SK-N-SH (cell line): ENCODE measurements at regions not wholly inside any gene's neighbourhood (a gene's known extent, or its start where the extent isn't known, plus 50 kb on each side); places are given as distances from the start of the nearest gene placed in this dataset.

Source experiments
- CTCF ChIA-PET: fragments of 300-600, 350-600 bp; formaldehyde crosslinking; extraction: SDS; loops from one replicate; lab custom pipeline; 2021; lab: Yijun Ruan, JAX
- POLR2A ChIA-PET: fragments of 350-600 bp; sonication (Branson Sonifier 250); formaldehyde crosslinking; extraction: SDS; loops from one replicate; lab custom pipeline; 2020; ENCODE audit warnings: antibody characterized with exemption, inconsistent platforms; lab: Yijun Ruan, JAX
- DNase-seq: peaks from one replicate; pipeline ENCODE4 v3.0.0; 2012
- H2AFZ ChIP-seq: fragments of 200-600 bp; sonication (generic); 2 replicates; pipeline ENCODE4 v1.8.1; 2016; ENCODE audit warnings: antibody characterized with exemption, mild to moderate bottlenecking, low read depth
- H3F3A ChIP-seq: fragments of 200-600 bp; sonication (generic); replicated peaks from 2 replicates; pipeline ENCODE3; 2016; ENCODE audit warnings: antibody characterized with exemption, mild to moderate bottlenecking; ENCODE audit not compliant: insufficient read depth
- H3K27ac ChIP-seq, 2 experiments: fragments of 200-500 bp in 1 of 2; fragments of 200-600 bp in 1 of 2; sonication (Bioruptor generic) in 1 of 2; sonication (generic), shearing (Covaris generic) in 1 of 2; 2 replicates each; pipeline versions ENCODE4 v1.5.1 to v1.6.1; 2014 to 2016; ENCODE audit warnings: low read depth in 2 of 2, inconsistent platforms in 1 of 2, low read length in 1 of 2, mild to moderate bottlenecking in 1 of 2, mixed read lengths in 1 of 2
- H3K27me3 ChIP-seq: fragments of 200-600 bp; sonication (generic), shearing (Covaris generic); 2 replicates; pipeline ENCODE4 v1.6.1; 2016; ENCODE audit warnings: mixed run types; ENCODE audit not compliant: insufficient read depth
- H3K36me3 ChIP-seq, 2 experiments: fragments of 200-500 bp in 1 of 2; fragments of 200-600 bp in 1 of 2; sonication (Bioruptor generic) in 1 of 2; sonication (generic) in 1 of 2; replicated peaks in 1 of 2; 2 replicates each; pipeline versions ENCODE3 to v1.5.1; 2014 to 2016; ENCODE audit warnings: low read length in 1 of 2, mild to moderate bottlenecking in 1 of 2; ENCODE audit not compliant: insufficient read depth in 2 of 2, control insufficient read depth in 1 of 2
- H3K4me1 ChIP-seq, 2 experiments: fragments of 200-500 bp in 1 of 2; fragments of 200-600 bp in 1 of 2; sonication (Bioruptor generic) in 1 of 2; sonication (generic), shearing (Covaris generic) in 1 of 2; 2 replicates each; pipeline versions ENCODE4 v1.5.1 to v1.6.1; 2014 to 2016; ENCODE audit warnings: low read depth in 1 of 2, low read length in 1 of 2, mixed run types in 1 of 2; ENCODE audit not compliant: insufficient read depth in 2 of 2, control insufficient read depth in 1 of 2
- H3K4me2 ChIP-seq: fragments of 200-600 bp; sonication (generic), shearing (Covaris generic); 2 replicates; pipeline ENCODE4 v1.6.1; 2017; ENCODE audit warnings: mixed run types
- H3K4me3 ChIP-seq, 2 experiments: fragments of 200-500 bp in 1 of 2; fragments of 200-600 bp in 1 of 2; sonication (Bioruptor generic) in 1 of 2; sonication (generic), shearing (Covaris generic) in 1 of 2; 2 replicates each; pipeline versions ENCODE4 v1.5.1 to v1.8.1; 2014 to 2016; ENCODE audit warnings: low read depth in 2 of 2, inconsistent platforms in 1 of 2, low read length in 1 of 2, mild to moderate bottlenecking in 1 of 2, mixed read lengths in 1 of 2, moderate library complexity in 1 of 2
- H3K79me2 ChIP-seq: fragments of 200-600 bp; sonication (generic); 2 replicates; pipeline ENCODE4 v1.8.1; 2017; ENCODE audit warnings: mild to moderate bottlenecking; ENCODE audit not compliant: insufficient read depth
- H3K9ac ChIP-seq: fragments of 200-600 bp; sonication (generic); 2 replicates; pipeline ENCODE4 v1.6.1; 2017; ENCODE audit warnings: mixed run types
- H3K9me2 ChIP-seq: fragments of 200-600 bp; sonication (generic); 2 replicates; pipeline ENCODE4 v1.6.1; 2017; ENCODE audit warnings: mixed run types
- H3K9me3 ChIP-seq: fragments of 200-600 bp; sonication (generic); 2 replicates; pipeline ENCODE4 v1.6.1; 2017; ENCODE audit warnings: mixed run types, mild to moderate bottlenecking, moderate library complexity
- H4K20me1 ChIP-seq: fragments of 200-600 bp; sonication (generic); 2 replicates; pipeline ENCODE4 v1.6.1; 2017; ENCODE audit warnings: mild to moderate bottlenecking, mixed run types; ENCODE audit not compliant: insufficient read depth
- EP300 ChIP-seq, 2 experiments: IDR thresholded peaks; 2 replicates each; pipeline versions ENCODE4 v1.4.0 to v1.6.1; 2012; ENCODE audit warnings: borderline replicate concordance in 1 of 2, low read depth in 1 of 2, low read length in 1 of 2
- EZH2phosphoT487 ChIP-seq: fragments of 200-600 bp; sonication (generic); IDR thresholded peaks from 2 replicates; pipeline ENCODE4 v1.6.1; 2017; ENCODE audit warnings: low read depth, mixed run types, mild to moderate bottlenecking, antibody characterized with exemption, moderate library complexity, borderline replicate concordance
- IRF3 ChIP-seq: fragments of 150-350 bp; IDR thresholded peaks from 2 replicates; pipeline ENCODE4 v1.6.1; 2016; ENCODE audit warnings: mild to moderate bottlenecking, low read depth, low read length
- MEF2A ChIP-seq: IDR thresholded peaks from 2 replicates; pipeline ENCODE4 v1.4.0; 2012; ENCODE audit warnings: low read depth, borderline replicate concordance
- MXI1 ChIP-seq: IDR thresholded peaks from 2 replicates; pipeline ENCODE4 v1.6.1; 2012; ENCODE audit warnings: mild to moderate bottlenecking, low read depth, low read length, improper control_type of control experiment
- NFIC ChIP-seq: IDR thresholded peaks from 2 replicates; pipeline ENCODE4 v1.4.0; 2012; ENCODE audit warnings: borderline replicate concordance
- PBX3 ChIP-seq: IDR thresholded peaks from 2 replicates; pipeline ENCODE4; 2012
- POLR2AphosphoS5 ChIP-seq: IDR thresholded peaks from 2 replicates; pipeline ENCODE4 v1.6.1; 2012; ENCODE audit warnings: low read depth, low read length
- RCOR1 ChIP-seq: fragments of 150-350 bp; IDR thresholded peaks from 2 replicates; pipeline ENCODE4 v1.6.1; 2017; ENCODE audit warnings: antibody characterized with exemption, low read length
- REST ChIP-seq: IDR thresholded peaks from 2 replicates; pipeline ENCODE4 v1.6.1; 2012; ENCODE audit warnings: mild to moderate bottlenecking, low read depth, low read length, moderate library complexity
- RXRA ChIP-seq: IDR thresholded peaks from 2 replicates; pipeline ENCODE4 v1.4.0; 2012; ENCODE audit warnings: low read depth, mild to moderate bottlenecking, borderline replicate concordance
- SMC3 ChIP-seq: IDR thresholded peaks from 2 replicates; pipeline ENCODE4 v1.6.1; 2012; ENCODE audit warnings: low read depth, low read length, improper control_type of control experiment
- TCF12 ChIP-seq: IDR thresholded peaks from 2 replicates; pipeline ENCODE4 v1.4.0; 2012
- ZBTB33 ChIP-seq: IDR thresholded peaks from 2 replicates; pipeline ENCODE4 v1.4.0; 2012; ENCODE audit warnings: low read depth, borderline replicate concordance
- WGBS: methylation state at CpG from one replicate; pipeline ENCODE4 v1.1.6; 2017; ENCODE audit warnings: low lambda C conversion rate; 5-methylcytosine and 5-hydroxymethylcytosine counted together

- H3K27ac ChIP-seq = no peak overlapping the region
- H3K9me3 ChIP-seq = no peaks in the 10 kb centered on the region
- no peak overlapping the region for H2AFZ ChIP-seq
- POLR2A ChIA-PET = no interaction called here
- H3K9me2 ChIP-seq = no peaks in the 10 kb centered on the region
- CTCF ChIA-PET = no interaction called here
- 37% methylated on average over 12 of the region's 13 CpGs for WGBS
- peaks cover 7% of the 10 kb centered on the region; the same call in 1 of the 2 replicates for H3K27me3 ChIP-seq
- H3K4me1 ChIP-seq = no peaks in the 10 kb centered on the region
- no peak overlapping the region for H3K4me3 ChIP-seq
- H3K9ac ChIP-seq = no peak overlapping the region
- H3K79me2 ChIP-seq = no peaks in the 10 kb centered on the region
- no peaks in the 10 kb centered on the region for H3F3A ChIP-seq
- H3K36me3 ChIP-seq = no peaks in the 10 kb centered on the region
- no peak overlapping the region for H3K4me2 ChIP-seq
- no peak for TF ChIP-seq EZH2phosphoT487
- no peak for TF ChIP-seq PBX3
- no peak for TF ChIP-seq NFIC
- no peak for TF ChIP-seq REST
- TF ChIP-seq SMC3 = no peak
- TF ChIP-seq EP300 (IDR thresholded peaks at IDR 0.05; ENCODE audit: borderline replicate concordance in 1 of 2, low read depth in 1 of 2, low read length in 1 of 2) = no peak
- no peak for TF ChIP-seq RCOR1
- TF ChIP-seq RXRA = no peak
- TF ChIP-seq MXI1 = no peak
- no peak for TF ChIP-seq POLR2AphosphoS5
- TF ChIP-seq IRF3 = no peak
- no peak for TF ChIP-seq TCF12
- no peak for TF ChIP-seq MEF2A
- no peak for TF ChIP-seq ZBTB33
- TF ChIP-seq, all 33 proteins: peak for 0
- H4K20me1 ChIP-seq = no peaks in the 10 kb centered on the region
- no peak for DNase-seq
Observed at GRCh38 chr5:2562036-2562435, 189.4 kb downstream of the IRX2 start.
